HepG2 (cell line): ENCODE measurements at regions not wholly inside any gene's neighbourhood (a gene's known extent, or its start where the extent isn't known, plus 50 kb on each side); places are given as distances from the start of the nearest gene placed in this dataset.

Experiments
- ATAC-seq: fragments of 200-7000 bp; cut with Tn5 transposase; 3 replicates; pipeline ENCODE4 v1.9.1; 2020; ENCODE audit warnings: mild to moderate bottlenecking, moderate library complexity
- BruUV-seq: library from RNA; stranded (reverse); fragments of 400-500 nt; replicated peaks from 2 replicates; lab custom pipeline; 2021; lab: Mats Ljungman, UMichigan
- CTCF ChIA-PET: fragments of 300-600 bp; formaldehyde crosslinking; extraction: SDS; loops from one replicate; lab custom pipeline; 2021; ENCODE audit warnings: low total read pairs, inconsistent platforms, low intra/inter-chr PET ratio; lab: Yijun Ruan, JAX
- POLR2A ChIA-PET: fragments of 350-600 bp; sonication (Branson Sonifier 250); formaldehyde crosslinking; loops from one replicate; lab custom pipeline; 2020; ENCODE audit warnings: antibody characterized with exemption, inconsistent platforms; lab: Yijun Ruan, JAX
- DNase-seq: peaks from one replicate; pipeline ENCODE4 v3.0.0-alpha.2; 2015; ENCODE audit warnings: low spot score
- FAIRE-seq: peaks from 3 replicates; lab custom pipeline; 2011; peaks lifted over from hg19 to GRCh38; lab: Jason Lieb, UNC
- H2AFZ ChIP-seq: one replicate; pipeline ENCODE4 v1.6.1; 2011; ENCODE audit warnings: low read length, inconsistent platforms
- H3K27ac ChIP-seq: fragments of 300-600 bp; 3 replicates; pipeline ENCODE4 v1.8.0; 2011; ENCODE audit warnings: mixed run types, mild to moderate bottlenecking, mixed read lengths, low read length, inconsistent platforms; ENCODE audit not compliant: insufficient read depth; ENCODE audit errors: extremely low read length
- H3K27me3 ChIP-seq, 2 experiments: fragments of 200-600 bp in 1 of 2; 2 replicates in 1 of 2; 3 replicates in 1 of 2; pipeline versions ENCODE4 v1.6.0 to v1.8.0; 2011; ENCODE audit warnings: low read length in 2 of 2, mild to moderate bottlenecking in 2 of 2, moderate library complexity in 2 of 2, inconsistent platforms in 1 of 2; ENCODE audit not compliant: insufficient read depth in 2 of 2, control insufficient read depth in 1 of 2
- H3K36me3 ChIP-seq, 2 experiments: fragments of 200-600 bp in 1 of 2; replicated peaks in 1 of 2; 2 replicates in 1 of 2; 3 replicates in 1 of 2; pipeline versions ENCODE4 v1.5.1 to v1.8.0; 2011; ENCODE audit warnings: low read length in 2 of 2, inconsistent platforms in 1 of 2; ENCODE audit not compliant: insufficient read depth in 2 of 2, control insufficient read depth in 1 of 2
- H3K4me1 ChIP-seq: 2 replicates; pipeline ENCODE4 v1.5.1; 2012; ENCODE audit warnings: low read length, inconsistent platforms; ENCODE audit not compliant: insufficient read depth
- H3K4me2 ChIP-seq: 2 replicates; pipeline ENCODE4 v1.6.0; 2011; ENCODE audit warnings: low read depth, low read length, inconsistent platforms
- H3K4me3 ChIP-seq, 3 experiments: fragments of 200-600 bp in 1 of 3; sonication (generic), shearing (Covaris generic) in 1 of 3; replicated peaks in 1 of 3; 2 replicates each; pipeline ENCODE4 v1.5.1; 2011 to 2016; ENCODE audit warnings: low read length in 3 of 3, inconsistent platforms in 2 of 3, low read depth in 2 of 3, mild to moderate bottlenecking in 2 of 3, control low read depth in 1 of 3, mixed read lengths in 1 of 3; ENCODE audit not compliant: insufficient read depth in 1 of 3
- H3K79me2 ChIP-seq: one replicate; pipeline ENCODE4 v1.6.1; 2011; ENCODE audit warnings: low read length, inconsistent platforms; ENCODE audit not compliant: insufficient read depth
- H3K9ac ChIP-seq: 2 replicates; pipeline ENCODE4 v1.6.0; 2011; ENCODE audit warnings: mild to moderate bottlenecking, low read depth, low read length, inconsistent platforms; ENCODE audit not compliant: insufficient read depth
- H3K9me3 ChIP-seq: 2 replicates; pipeline ENCODE4 v1.5.1; 2012; ENCODE audit warnings: mild to moderate bottlenecking, low read length
- H4K20me1 ChIP-seq: 2 replicates; pipeline ENCODE4 v1.6.0; 2011; ENCODE audit warnings: inconsistent platforms, mild to moderate bottlenecking, low read length, moderate library complexity; ENCODE audit not compliant: insufficient read depth
- GZF1 ChIP-seq: sonication (generic); formaldehyde crosslinking; IDR thresholded peaks from 2 replicates; pipeline ENCODE4 v1.5.1; 2020; ENCODE audit warnings: mild to moderate bottlenecking, missing genetic modification reagents
- NFIB ChIP-seq: sonication (generic); formaldehyde crosslinking; IDR thresholded peaks from 2 replicates; pipeline ENCODE4 v1.9.0; 2021; ENCODE audit warnings: missing genetic modification reagents, mild to moderate bottlenecking, borderline replicate concordance
- PCBP2 ChIP-seq: fragments of 200-400 bp; formaldehyde crosslinking; optimal IDR thresholded peaks from 2 replicates; pipeline ENCODE3; 2018; ENCODE audit warnings: low read length, low read depth; ENCODE audit not compliant: poor library complexity, severe bottlenecking
- RFX1 ChIP-seq: fragments of 450-650 bp; IDR thresholded peaks from 2 replicates; pipeline ENCODE4 v1.6.1; 2017
- SOX6 ChIP-seq, 2 experiments: fragments of 450-650 bp in 1 of 2; sonication (generic) in 1 of 2; formaldehyde crosslinking in 1 of 2; IDR thresholded peaks; 2 replicates each; pipeline versions ENCODE4 v1.4.0 to v1.6.1; 2017 to 2020; ENCODE audit warnings: antibody characterized with exemption in 1 of 2, mild to moderate bottlenecking in 1 of 2, missing genetic modification reagents in 1 of 2
- STAG1 ChIP-seq: sonication (generic); formaldehyde crosslinking; IDR thresholded peaks from 2 replicates; pipeline ENCODE4 v1.4.0; 2020; ENCODE audit warnings: missing genetic modification reagents
- ZNF207 ChIP-seq: fragments of 450-650 bp; IDR thresholded peaks from 2 replicates; pipeline ENCODE4 v1.6.1; 2016; ENCODE audit warnings: antibody characterized with exemption, borderline replicate concordance
- ZNF468 ChIP-seq: sonication (generic); formaldehyde crosslinking; IDR thresholded peaks from 2 replicates; pipeline ENCODE4 v1.8.0; 2022; ENCODE audit warnings: mild to moderate bottlenecking, moderate library complexity, missing genetic modification reagents
- ZNF569 ChIP-seq: sonication (generic); formaldehyde crosslinking; IDR thresholded peaks from 2 replicates; pipeline ENCODE4 v1.5.0; 2020; ENCODE audit warnings: mild to moderate bottlenecking, missing genetic modification reagents, moderate library complexity, borderline replicate concordance
- ZSCAN30 ChIP-seq: sonication (generic); formaldehyde crosslinking; IDR thresholded peaks from 2 replicates; pipeline ENCODE4 v1.5.0; 2020; ENCODE audit warnings: mild to moderate bottlenecking, missing genetic modification reagents
- WGBS: methylation state at CpG from one replicate; pipeline ENCODE4 v1.1.6; 2017; ENCODE audit warnings: low lambda C conversion rate; 5-methylcytosine and 5-hydroxymethylcytosine counted together
- in situ Hi-C: cut with HindIII; loops from 2 replicates; pipeline ENCODE4 v1.10.0; 2017; ENCODE audit warnings: low pct_unique_long_range_greater_than_20kb; ENCODE audit not compliant: extremely low pct_ligation_motif_present
- intact Hi-C: fragments of 100-400 bp; cut with micrococcal nuclease; formaldehyde crosslinking; loops from one replicate; pipeline ENCODE4 v1.10.0; 2022; ENCODE audit not compliant: unreplicated experiment
- TF ChIP-seq, protein P1 (sequence below): sonication (generic); formaldehyde crosslinking; IDR thresholded peaks from 2 replicates; pipeline ENCODE4 v1.4.0; 2020; ENCODE audit warnings: missing genetic modification reagents
- TF ChIP-seq, protein P2 (sequence below): sonication (generic); formaldehyde crosslinking; IDR thresholded peaks from 2 replicates; pipeline ENCODE4 v1.9.0; 2022; ENCODE audit warnings: missing genetic modification reagents, mild to moderate bottlenecking, borderline replicate concordance
- TF ChIP-seq, protein P3 (sequence below): sonication (generic); formaldehyde crosslinking; IDR thresholded peaks from 2 replicates; pipeline ENCODE4 v1.5.0; 2020; ENCODE audit warnings: mild to moderate bottlenecking, missing genetic modification reagents
- TF ChIP-seq, protein P4 (sequence below): sonication (generic); formaldehyde crosslinking; IDR thresholded peaks from 2 replicates; pipeline ENCODE4 v1.4.0; 2020; ENCODE audit warnings: mild to moderate bottlenecking, missing genetic modification reagents
- TF ChIP-seq, protein P5 (sequence below): conservative IDR thresholded peaks from 2 replicates; pipeline ENCODE4 v1.6.1; 2018; ENCODE audit warnings: missing genetic modification reagents

DNA sequence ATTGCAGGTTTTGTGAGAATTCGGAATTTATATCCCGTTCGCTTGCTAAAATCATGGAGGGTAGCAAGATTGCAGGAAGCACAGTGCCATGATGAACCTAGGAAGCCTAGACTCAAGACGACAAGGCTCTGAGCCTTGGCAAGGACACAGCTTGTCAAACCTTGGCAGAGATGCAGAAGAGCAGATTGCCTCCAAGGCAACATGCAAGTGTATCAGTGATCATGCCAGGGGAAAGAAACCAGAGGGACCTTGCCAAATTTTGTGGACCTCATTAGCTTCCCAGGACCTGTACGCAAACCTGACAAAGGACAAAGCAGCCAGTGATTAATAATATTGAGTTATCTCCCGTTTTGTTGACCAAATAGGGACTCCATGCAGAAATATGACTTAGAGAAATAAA, 159.7 kb downstream of the GOLIM4 start (continued):
- no peak for TF ChIP-seq SOX6 (IDR thresholded peaks at IDR 0.05)
- no peak for TF ChIP-seq SOX6 (CRISPR knock-in tag; IDR thresholded peaks at IDR 0.05)
- TF ChIP-seq ZSCAN30 (CRISPR knock-in tag): no peak
- TF ChIP-seq, protein P1, sequence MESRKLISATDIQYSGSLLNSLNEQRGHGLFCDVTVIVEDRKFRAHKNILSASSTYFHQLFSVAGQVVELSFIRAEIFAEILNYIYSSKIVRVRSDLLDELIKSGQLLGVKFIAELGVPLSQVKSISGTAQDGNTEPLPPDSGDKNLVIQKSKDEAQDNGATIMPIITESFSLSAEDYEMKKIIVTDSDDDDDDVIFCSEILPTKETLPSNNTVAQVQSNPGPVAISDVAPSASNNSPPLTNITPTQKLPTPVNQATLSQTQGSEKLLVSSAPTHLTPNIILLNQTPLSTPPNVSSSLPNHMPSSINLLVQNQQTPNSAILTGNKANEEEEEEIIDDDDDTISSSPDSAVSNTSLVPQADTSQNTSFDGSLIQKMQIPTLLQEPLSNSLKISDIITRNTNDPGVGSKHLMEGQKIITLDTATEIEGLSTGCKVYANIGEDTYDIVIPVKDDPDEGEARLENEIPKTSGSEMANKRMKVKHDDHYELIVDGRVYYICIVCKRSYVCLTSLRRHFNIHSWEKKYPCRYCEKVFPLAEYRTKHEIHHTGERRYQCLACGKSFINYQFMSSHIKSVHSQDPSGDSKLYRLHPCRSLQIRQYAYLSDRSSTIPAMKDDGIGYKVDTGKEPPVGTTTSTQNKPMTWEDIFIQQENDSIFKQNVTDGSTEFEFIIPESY: no peak
- no peak for TF ChIP-seq ZNF468
- TF ChIP-seq RFX1: no peak
- TF ChIP-seq, protein P2, sequence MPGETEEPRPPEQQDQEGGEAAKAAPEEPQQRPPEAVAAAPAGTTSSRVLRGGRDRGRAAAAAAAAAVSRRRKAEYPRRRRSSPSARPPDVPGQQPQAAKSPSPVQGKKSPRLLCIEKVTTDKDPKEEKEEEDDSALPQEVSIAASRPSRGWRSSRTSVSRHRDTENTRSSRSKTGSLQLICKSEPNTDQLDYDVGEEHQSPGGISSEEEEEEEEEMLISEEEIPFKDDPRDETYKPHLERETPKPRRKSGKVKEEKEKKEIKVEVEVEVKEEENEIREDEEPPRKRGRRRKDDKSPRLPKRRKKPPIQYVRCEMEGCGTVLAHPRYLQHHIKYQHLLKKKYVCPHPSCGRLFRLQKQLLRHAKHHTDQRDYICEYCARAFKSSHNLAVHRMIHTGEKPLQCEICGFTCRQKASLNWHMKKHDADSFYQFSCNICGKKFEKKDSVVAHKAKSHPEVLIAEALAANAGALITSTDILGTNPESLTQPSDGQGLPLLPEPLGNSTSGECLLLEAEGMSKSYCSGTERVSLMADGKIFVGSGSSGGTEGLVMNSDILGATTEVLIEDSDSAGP (CRISPR knock-in tag): no peak
- no peak for TF ChIP-seq STAG1 (CRISPR knock-in tag)

DNA sequence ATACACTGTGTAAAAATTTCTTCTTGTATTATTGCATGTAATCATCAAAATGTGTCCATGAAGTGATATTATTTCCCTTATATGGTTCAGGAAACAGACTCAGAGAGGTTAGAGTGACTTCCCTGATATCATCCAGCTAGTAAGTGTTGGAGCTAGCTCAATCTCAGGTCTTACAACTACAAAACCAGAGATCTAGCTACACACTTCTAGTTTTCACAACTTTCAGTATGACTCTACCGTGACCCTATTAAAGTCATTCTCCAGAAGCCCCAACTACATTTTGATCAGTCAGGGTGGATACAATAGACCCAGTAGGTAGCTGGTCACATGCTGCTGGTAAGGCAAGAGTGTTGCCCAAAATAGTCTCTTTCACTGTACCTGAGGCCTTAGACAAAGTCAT, 165.3 kb downstream of the GOLIM4 start:
- no peak overlapping the region for H3K27ac ChIP-seq
- ChIA-PET POLR2A (no interaction called here), CTCF (no interaction called here)
- H2AFZ ChIP-seq: no peak overlapping the region
- no peak for FAIRE-seq
- H3K4me3 ChIP-seq: no peak overlapping the region
- 13% methylated on average over 1 of the region's 1 CpG for WGBS
- intact Hi-C loops (no loop called here), in situ Hi-C loops (loop anchor here (25.0 kb wide), 1 partner anchor 232 kb away; no protein-coding TSS in a partner anchor)
- no peak overlapping the region for H3K9ac ChIP-seq
- H3K4me1 ChIP-seq: no peaks in the 10 kb centered on the region
- H4K20me1 ChIP-seq: no peaks in the 10 kb centered on the region
- no peak for ATAC-seq
- no TSS peak for BruUV-seq
- H3K9me3 ChIP-seq: no peaks in the 10 kb centered on the region
- H3K79me2 ChIP-seq: no peaks in the 10 kb centered on the region
- no peaks in the 10 kb centered on the region for H3K36me3 ChIP-seq
- no peaks in the 10 kb centered on the region for H3K27me3 ChIP-seq
- no peak overlapping the region for H3K4me2 ChIP-seq
- DNase-seq: no peak
- TF ChIP-seq ZNF207 (no peak), PCBP2 (no peak), ZNF569 (CRISPR knock-in tag) (no peak), NFIB (CRISPR knock-in tag) (no peak), GZF1 (CRISPR knock-in tag) (no peak)
- TF ChIP-seq, protein P3, sequence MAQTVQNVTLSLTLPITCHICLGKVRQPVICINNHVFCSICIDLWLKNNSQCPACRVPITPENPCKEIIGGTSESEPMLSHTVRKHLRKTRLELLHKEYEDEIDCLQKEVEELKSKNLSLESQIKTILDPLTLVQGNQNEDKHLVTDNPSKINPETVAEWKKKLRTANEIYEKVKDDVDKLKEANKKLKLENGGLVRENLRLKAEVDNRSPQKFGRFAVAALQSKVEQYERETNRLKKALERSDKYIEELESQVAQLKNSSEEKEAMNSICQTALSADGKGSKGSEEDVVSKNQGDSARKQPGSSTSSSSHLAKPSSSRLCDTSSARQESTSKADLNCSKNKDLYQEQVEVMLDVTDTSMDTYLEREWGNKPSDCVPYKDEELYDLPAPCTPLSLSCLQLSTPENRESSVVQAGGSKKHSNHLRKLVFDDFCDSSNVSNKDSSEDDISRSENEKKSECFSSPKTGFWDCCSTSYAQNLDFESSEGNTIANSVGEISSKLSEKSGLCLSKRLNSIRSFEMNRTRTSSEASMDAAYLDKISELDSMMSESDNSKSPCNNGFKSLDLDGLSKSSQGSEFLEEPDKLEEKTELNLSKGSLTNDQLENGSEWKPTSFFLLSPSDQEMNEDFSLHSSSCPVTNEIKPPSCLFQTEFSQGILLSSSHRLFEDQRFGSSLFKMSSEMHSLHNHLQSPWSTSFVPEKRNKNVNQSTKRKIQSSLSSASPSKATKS (CRISPR knock-in tag): no peak
- TF ChIP-seq, protein P4, sequence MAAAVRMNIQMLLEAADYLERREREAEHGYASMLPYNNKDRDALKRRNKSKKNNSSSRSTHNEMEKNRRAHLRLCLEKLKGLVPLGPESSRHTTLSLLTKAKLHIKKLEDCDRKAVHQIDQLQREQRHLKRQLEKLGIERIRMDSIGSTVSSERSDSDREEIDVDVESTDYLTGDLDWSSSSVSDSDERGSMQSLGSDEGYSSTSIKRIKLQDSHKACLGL: no peak
- TF ChIP-seq, protein P5, sequence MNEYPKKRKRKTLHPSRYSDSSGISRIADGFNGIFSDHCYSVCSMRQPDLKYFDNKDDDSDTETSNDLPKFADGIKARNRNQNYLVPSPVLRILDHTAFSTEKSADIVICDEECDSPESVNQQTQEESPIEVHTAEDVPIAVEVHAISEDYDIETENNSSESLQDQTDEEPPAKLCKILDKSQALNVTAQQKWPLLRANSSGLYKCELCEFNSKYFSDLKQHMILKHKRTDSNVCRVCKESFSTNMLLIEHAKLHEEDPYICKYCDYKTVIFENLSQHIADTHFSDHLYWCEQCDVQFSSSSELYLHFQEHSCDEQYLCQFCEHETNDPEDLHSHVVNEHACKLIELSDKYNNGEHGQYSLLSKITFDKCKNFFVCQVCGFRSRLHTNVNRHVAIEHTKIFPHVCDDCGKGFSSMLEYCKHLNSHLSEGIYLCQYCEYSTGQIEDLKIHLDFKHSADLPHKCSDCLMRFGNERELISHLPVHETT: no peak
